ENCODE measurements at regions not wholly inside any gene's neighbourhood (a gene's known extent, or its start where the extent isn't known, plus 50 kb on each side); places are given as distances from the start of the nearest gene placed in this dataset.

DNA sequence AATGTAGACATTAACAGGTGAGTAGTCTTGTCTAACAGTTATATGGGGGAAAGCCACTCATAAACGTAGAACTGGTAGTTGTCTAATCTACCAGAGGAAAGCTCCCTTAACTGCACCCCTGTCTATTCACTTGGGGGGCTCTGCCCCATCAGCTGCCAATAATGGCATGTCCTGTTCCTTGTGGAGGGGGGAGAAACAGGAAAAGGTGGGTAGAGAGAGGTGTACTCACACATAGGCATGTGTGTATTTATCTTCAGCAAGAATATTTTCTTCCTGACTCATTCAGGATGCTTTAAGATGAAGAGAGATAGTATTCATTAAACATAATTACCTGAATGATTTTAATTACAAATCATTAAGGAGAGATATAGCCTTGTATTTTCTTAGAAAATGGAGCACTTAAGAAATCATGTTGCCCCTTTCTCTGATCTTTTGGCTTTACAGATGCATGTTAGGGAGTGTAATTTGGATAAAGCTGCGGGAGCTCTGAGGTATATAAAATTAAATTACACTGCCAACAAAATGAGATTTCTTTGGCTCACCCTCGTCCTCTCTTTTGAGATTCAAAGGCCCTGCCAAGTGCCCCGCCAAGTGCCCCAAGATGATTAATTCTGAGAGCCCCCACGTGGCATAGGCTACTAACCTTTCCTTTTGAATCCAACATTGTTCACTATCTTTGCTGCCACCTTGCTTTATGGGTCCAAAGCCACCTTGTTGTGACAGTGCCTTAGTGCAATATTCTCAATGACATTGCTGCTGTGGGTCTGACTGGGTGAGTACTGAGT lies 286.3 kb upstream of the LYPLAL1 start:
- WGBS, 2 experiments (ENCODE audit: insufficient coverage in 2 of 2): 82 to 100% methylated on average over 3 of the region's 5 CpGs
- H3K9me3 ChIP-seq (ENCODE audit: control insufficient read depth, low read length): no peaks in the 10 kb centered on the region
- no peaks in the 10 kb centered on the region for H3K4me1 ChIP-seq (ENCODE audit: control insufficient read depth, insufficient read depth, low read length, poor library complexity, severe bottlenecking)
- H3K4me3 ChIP-seq (ENCODE audit: extremely low read depth, insufficient read depth, low read length, poor library complexity, severe bottlenecking): no peak overlapping the region
- H3K36me3 ChIP-seq (ENCODE audit: control insufficient read depth, insufficient read depth, low read length): no peaks in the 10 kb centered on the region
- no peak overlapping the region for H3K27ac ChIP-seq (ENCODE audit: low read depth, low read length, severe bottlenecking)

DNA sequence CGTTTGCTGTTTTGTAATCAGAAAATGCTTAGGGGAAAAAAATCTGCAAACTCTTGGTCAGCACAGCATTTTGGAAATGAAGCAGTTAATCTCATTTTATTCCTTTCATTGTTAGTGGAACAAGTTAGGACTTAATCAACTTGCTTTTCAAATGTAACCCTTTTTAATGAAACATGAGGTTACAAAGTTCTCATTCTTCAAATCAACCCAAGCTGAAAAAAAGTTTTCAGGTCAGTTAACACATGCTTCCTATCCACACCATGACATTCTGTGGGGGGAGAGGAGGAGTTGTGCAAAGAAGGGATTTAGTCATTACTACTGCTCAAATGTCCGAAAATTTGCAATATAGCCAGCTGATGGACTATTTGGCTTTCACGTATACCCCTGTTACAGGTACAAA lies 283.2 kb upstream of the LYPLAL1 start:
- no peak overlapping the region for H3K27ac ChIP-seq (ENCODE audit: low read depth, low read length, severe bottlenecking)
- H3K4me3 ChIP-seq (ENCODE audit: extremely low read depth, insufficient read depth, low read length, poor library complexity, severe bottlenecking): no peak overlapping the region
- H3K9me3 ChIP-seq (ENCODE audit: control insufficient read depth, low read length): no peaks in the 10 kb centered on the region
- H3K4me1 ChIP-seq (ENCODE audit: control insufficient read depth, insufficient read depth, low read length, poor library complexity, severe bottlenecking): no peaks in the 10 kb centered on the region
- no peaks in the 10 kb centered on the region for H3K36me3 ChIP-seq (ENCODE audit: control insufficient read depth, insufficient read depth, low read length)
- WGBS, 2 experiments (ENCODE audit: insufficient coverage in 2 of 2): 77 to 100% methylated on average over 1 to 3 of the region's 3 CpGs

DNA sequence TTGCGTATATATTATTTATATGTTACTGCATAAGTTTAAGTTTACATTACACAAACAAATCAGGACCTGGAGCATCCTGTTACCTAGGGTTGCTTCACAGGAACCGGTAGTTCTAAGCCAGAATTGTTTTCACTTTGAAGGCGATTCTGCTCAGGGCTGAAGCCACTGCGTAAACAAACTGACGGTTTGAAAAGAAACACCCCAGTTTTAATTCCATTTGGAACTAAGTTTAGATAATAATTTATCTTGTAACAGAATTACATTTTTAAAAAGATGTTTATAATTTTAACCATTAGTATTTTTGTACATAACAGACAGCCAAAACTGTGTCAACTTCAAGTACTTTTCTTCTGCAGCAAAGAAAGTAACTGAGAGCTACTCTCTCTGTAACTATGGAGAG lies 282.1 kb upstream of the LYPLAL1 start:
- H3K27ac ChIP-seq (ENCODE audit: low read depth, low read length, severe bottlenecking): no peak overlapping the region
- no peak overlapping the region for H3K4me3 ChIP-seq (ENCODE audit: extremely low read depth, insufficient read depth, low read length, poor library complexity, severe bottlenecking)
- H3K9me3 ChIP-seq (ENCODE audit: control insufficient read depth, low read length): no peaks in the 10 kb centered on the region
- no peaks in the 10 kb centered on the region for H3K4me1 ChIP-seq (ENCODE audit: control insufficient read depth, insufficient read depth, low read length, poor library complexity, severe bottlenecking)
- no peaks in the 10 kb centered on the region for H3K36me3 ChIP-seq (ENCODE audit: control insufficient read depth, insufficient read depth, low read length)
- 93 to 94% methylated on average over 2 of the region's 5 CpGs for WGBS, 2 experiments (ENCODE audit: insufficient coverage in 2 of 2)

DNA sequence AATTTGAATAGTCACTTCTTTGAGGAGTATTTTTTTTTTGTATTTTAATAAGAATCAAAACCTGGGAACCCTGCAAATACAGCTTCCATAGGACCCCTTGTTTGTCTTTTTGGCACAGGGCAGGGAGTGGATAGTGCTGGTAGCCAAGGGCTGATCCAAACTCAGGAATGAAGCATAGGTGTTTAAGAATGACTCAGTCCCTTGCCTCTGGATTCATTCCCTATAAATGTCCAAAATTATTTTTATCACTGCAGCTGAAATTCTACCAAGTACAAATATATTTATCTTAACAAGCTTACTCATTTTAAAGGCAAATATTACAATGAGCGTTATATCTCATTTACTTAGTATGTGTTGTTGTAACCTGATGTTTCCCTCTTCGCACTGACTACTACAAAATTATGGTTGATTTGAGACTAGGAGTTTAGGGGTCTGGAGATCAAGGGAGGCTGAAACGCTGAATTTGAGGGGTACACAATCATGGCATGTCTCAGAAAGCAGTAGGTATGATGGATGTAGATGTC lies 278.6 kb upstream of the LYPLAL1 start:
- 83 to 86% methylated on average over 1 to 2 of the region's 3 CpGs for WGBS, 2 experiments (ENCODE audit: insufficient coverage in 2 of 2)
- Histone ChIP-seq H3K27ac (ENCODE audit: low read depth, low read length, severe bottlenecking) (no peak overlapping the region), H3K36me3 (ENCODE audit: control insufficient read depth, insufficient read depth, low read length) (no peaks in the 10 kb centered on the region), H3K4me3 (ENCODE audit: extremely low read depth, insufficient read depth, low read length, poor library complexity, severe bottlenecking) (no peak overlapping the region), H3K4me1 (ENCODE audit: control insufficient read depth, insufficient read depth, low read length, poor library complexity, severe bottlenecking) (no peaks in the 10 kb centered on the region), H3K9me3 (ENCODE audit: control insufficient read depth, low read length) (no peaks in the 10 kb centered on the region)

DNA sequence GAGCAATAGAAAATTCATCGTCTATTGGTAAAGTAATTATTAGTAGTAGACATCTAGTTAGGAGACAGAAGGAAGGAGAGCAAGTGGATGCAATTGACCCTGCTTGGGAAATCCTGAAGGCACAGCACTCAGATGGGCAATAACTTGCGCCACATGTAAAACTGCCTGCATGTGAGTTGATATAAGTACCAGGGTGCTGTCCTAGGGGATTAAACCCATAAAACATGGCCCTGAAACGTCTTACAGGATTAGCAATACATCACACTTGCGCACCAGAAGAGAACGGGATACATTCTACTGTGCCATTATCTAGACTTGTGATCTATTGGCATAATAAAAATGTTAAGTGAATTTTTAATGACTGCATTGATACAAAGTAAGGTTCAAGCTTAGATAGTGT lies 277.5 kb upstream of the LYPLAL1 start:
- no peaks in the 10 kb centered on the region for H3K9me3 ChIP-seq (ENCODE audit: control insufficient read depth, low read length)
- 72 to 80% methylated on average over 3 of the region's 5 CpGs for WGBS, 2 experiments (ENCODE audit: insufficient coverage in 2 of 2)
- no peaks in the 10 kb centered on the region for H3K36me3 ChIP-seq (ENCODE audit: control insufficient read depth, insufficient read depth, low read length)

DNA sequence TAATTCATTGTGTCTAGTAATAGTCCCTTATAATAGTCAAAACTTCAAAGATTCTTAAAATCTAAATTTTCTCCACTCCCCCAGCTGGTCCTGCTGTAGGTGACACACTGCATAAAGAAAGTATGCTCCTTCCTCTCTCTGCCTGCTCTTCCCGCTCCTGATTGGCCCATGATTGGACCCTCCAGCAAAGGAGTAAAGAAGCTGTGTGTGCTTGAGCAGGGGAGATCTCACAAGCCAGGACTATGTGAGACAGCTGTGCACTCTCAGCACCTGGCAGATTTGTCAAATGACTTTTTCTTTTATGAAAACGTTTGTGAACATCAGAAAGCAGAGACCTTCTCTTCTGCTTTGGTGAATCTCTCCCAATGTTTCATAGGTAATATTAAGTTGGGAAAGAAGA lies 274.8 kb upstream of the LYPLAL1 start:
- Histone ChIP-seq H3K4me3 (ENCODE audit: extremely low read depth, insufficient read depth, low read length, poor library complexity, severe bottlenecking) (no peak overlapping the region), H3K27ac (ENCODE audit: low read depth, low read length, severe bottlenecking) (no peak overlapping the region), H3K36me3 (ENCODE audit: control insufficient read depth, insufficient read depth, low read length) (no peaks in the 10 kb centered on the region), H3K9me3 (ENCODE audit: control insufficient read depth, low read length) (no peaks in the 10 kb centered on the region), H3K4me1 (ENCODE audit: control insufficient read depth, insufficient read depth, low read length, poor library complexity, severe bottlenecking) (no peaks in the 10 kb centered on the region)
- 81% methylated on average over 2 of the region's 2 CpGs; no CpG with 5 or more reads in 1 of the 2 experiments for WGBS, 2 experiments (ENCODE audit: insufficient coverage in 2 of 2)

More for the DNA sequence above, 277.5 kb upstream of the LYPLAL1 start:
- H3K27ac ChIP-seq (ENCODE audit: low read depth, low read length, severe bottlenecking): no peak overlapping the region
- H3K4me3 ChIP-seq (ENCODE audit: extremely low read depth, insufficient read depth, low read length, poor library complexity, severe bottlenecking): no peak overlapping the region
- no peaks in the 10 kb centered on the region for H3K4me1 ChIP-seq (ENCODE audit: control insufficient read depth, insufficient read depth, low read length, poor library complexity, severe bottlenecking)

DNA sequence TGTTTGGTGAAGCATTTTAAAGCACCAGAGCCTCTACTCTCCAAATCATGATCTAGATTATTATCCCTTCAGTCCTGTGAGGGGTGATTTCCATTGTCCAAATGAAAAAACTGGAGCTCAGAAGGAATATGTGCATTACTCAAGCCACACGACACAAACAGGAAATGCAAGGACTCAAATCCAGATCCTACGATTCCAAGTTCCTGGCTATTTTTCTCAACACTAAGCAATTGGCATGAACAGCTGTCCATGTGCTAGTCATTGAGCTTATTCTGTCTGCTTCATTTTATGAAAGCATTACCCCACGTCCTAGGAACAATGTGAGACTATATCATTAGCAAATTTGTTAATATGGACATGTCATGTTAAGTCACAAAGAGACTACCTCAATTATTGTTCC lies 273.1 kb upstream of the LYPLAL1 start:
- Histone ChIP-seq H3K9me3 (ENCODE audit: control insufficient read depth, low read length) (no peaks in the 10 kb centered on the region), H3K36me3 (ENCODE audit: control insufficient read depth, insufficient read depth, low read length) (no peaks in the 10 kb centered on the region), H3K27ac (ENCODE audit: low read depth, low read length, severe bottlenecking) (no peak overlapping the region), H3K4me1 (ENCODE audit: control insufficient read depth, insufficient read depth, low read length, poor library complexity, severe bottlenecking) (peaks cover 4% of the 10 kb centered on the region), H3K4me3 (ENCODE audit: extremely low read depth, insufficient read depth, low read length, poor library complexity, severe bottlenecking) (no peak overlapping the region)
- WGBS, 2 experiments (ENCODE audit: insufficient coverage in 2 of 2): 92 to 100% methylated on average over 2 of the region's 3 CpGs

DNA sequence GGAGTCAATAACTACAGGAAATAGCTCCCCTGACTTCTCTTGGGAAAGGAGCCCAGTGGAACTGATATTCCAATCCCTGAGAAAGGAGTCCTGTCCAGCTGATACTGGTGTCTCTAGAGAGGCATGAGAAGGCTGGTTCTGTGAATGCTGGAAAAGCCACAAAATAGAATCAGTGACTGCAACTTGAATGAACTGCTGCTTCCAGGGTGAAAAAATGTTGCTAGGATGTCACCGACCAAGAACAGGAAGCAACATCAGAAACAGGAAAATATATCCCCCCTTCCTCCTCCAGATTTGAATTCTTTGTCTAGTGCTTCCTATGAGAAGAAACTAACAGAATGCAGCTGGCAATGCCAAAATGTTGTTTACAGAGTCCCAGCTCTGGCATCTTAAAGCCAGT lies 269.3 kb upstream of the LYPLAL1 start:
- Histone ChIP-seq H3K36me3 (ENCODE audit: control insufficient read depth, insufficient read depth, low read length) (no peaks in the 10 kb centered on the region), H3K9me3 (ENCODE audit: control insufficient read depth, low read length) (no peaks in the 10 kb centered on the region), H3K4me1 (ENCODE audit: control insufficient read depth, insufficient read depth, low read length, poor library complexity, severe bottlenecking) (peaks cover 4% of the 10 kb centered on the region), H3K27ac (ENCODE audit: low read depth, low read length, severe bottlenecking) (no peak overlapping the region), H3K4me3 (ENCODE audit: extremely low read depth, insufficient read depth, low read length, poor library complexity, severe bottlenecking) (no peak overlapping the region)
- WGBS, 2 experiments (ENCODE audit: insufficient coverage in 2 of 2): no CpG with 5 or more reads among the region's 1 CpG

DNA sequence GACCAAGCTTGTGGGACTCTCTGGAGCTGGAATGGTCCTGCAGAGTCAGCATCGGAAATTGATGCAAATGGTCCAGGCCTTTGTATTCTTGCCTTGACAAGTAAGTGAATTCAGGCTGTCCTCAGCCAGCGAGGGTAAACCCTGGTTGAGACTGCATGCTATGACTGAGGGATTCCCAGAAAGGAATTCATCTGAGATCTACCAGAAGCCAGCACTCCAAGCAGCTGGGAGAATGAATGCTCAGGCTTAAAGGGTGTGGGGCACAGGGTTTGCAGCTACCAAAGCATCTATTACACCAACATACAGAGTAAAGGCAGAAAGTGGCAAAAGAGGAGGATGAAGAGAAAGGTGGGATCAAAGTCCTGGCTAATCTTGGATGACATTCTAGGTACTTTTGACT lies 257.0 kb upstream of the LYPLAL1 start:
- Histone ChIP-seq H3K27ac (ENCODE audit: low read depth, low read length, severe bottlenecking) (no peak overlapping the region), H3K4me1 (ENCODE audit: control insufficient read depth, insufficient read depth, low read length, poor library complexity, severe bottlenecking) (no peaks in the 10 kb centered on the region), H3K9me3 (ENCODE audit: control insufficient read depth, low read length) (no peaks in the 10 kb centered on the region), H3K36me3 (ENCODE audit: control insufficient read depth, insufficient read depth, low read length) (no peaks in the 10 kb centered on the region), H3K4me3 (ENCODE audit: extremely low read depth, insufficient read depth, low read length, poor library complexity, severe bottlenecking) (no peak overlapping the region)
- WGBS, 2 experiments (ENCODE audit: insufficient coverage in 2 of 2): 85% methylated on average over 2 of the region's 2 CpGs

DNA sequence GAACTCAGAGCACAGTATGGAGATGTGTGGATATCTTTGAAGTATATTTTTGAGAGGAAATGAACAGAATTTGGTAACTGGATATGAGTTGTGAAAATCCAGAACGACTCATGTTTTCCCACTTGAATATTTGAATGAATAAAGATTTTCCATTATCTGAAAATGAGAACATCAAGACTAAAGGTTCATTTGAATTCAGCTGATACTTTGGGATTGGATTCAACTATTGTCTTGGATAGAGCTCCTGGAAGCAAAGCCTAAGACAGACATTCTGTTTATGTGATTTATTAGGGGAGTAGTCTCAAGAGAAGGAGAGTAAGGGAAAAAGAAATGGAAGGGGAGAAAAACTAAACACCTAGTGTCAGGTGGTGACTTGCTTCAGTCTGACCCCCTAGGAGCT lies 256.0 kb upstream of the LYPLAL1 start:
- WGBS, 2 experiments (ENCODE audit: insufficient coverage in 2 of 2): no CpG with 5 or more reads among the region's 1 CpG

DNA sequence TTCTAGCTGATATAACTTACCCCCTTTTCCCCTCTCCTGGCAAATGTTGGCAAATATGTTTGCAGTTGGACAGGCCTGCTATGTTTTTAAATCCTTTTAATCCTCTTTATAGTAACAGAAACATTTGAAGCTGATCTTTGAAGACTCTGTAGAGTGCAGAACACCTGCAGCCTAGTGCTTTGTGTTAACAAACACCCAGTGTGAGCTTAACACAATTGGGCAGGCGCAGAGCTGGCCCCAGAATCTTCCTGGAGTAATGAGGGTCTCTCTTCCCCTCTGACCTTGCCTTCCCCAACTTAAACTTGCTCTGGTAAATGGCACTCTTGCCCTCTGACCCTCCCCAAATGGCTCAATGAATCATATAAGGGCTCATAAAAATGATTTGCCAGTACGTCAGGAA lies 247.9 kb upstream of the LYPLAL1 start:
- Histone ChIP-seq H3K4me1 (ENCODE audit: control insufficient read depth, insufficient read depth, low read length, poor library complexity, severe bottlenecking) (no peaks in the 10 kb centered on the region), H3K27ac (ENCODE audit: low read depth, low read length, severe bottlenecking) (no peak overlapping the region), H3K9me3 (ENCODE audit: control insufficient read depth, low read length) (no peaks in the 10 kb centered on the region), H3K36me3 (ENCODE audit: control insufficient read depth, insufficient read depth, low read length) (no peaks in the 10 kb centered on the region), H3K4me3 (ENCODE audit: extremely low read depth, insufficient read depth, low read length, poor library complexity, severe bottlenecking) (no peak overlapping the region)
- 83 to 88% methylated on average over 2 of the region's 2 CpGs for WGBS, 2 experiments (ENCODE audit: insufficient coverage in 2 of 2)

More for the DNA sequence above, 256.0 kb upstream of the LYPLAL1 start:
- no peaks in the 10 kb centered on the region for H3K36me3 ChIP-seq (ENCODE audit: control insufficient read depth, insufficient read depth, low read length)
- no peaks in the 10 kb centered on the region for H3K4me1 ChIP-seq (ENCODE audit: control insufficient read depth, insufficient read depth, low read length, poor library complexity, severe bottlenecking)
- H3K4me3 ChIP-seq (ENCODE audit: extremely low read depth, insufficient read depth, low read length, poor library complexity, severe bottlenecking): no peak overlapping the region
- no peaks in the 10 kb centered on the region for H3K9me3 ChIP-seq (ENCODE audit: control insufficient read depth, low read length)
- H3K27ac ChIP-seq (ENCODE audit: low read depth, low read length, severe bottlenecking): no peak overlapping the region
